T follicular helper cell (primary cell): ENCODE measurements at regions not wholly inside any gene's neighbourhood (a gene's known extent, or its start where the extent isn't known, plus 50 kb on each side); places are given as distances from the start of the nearest gene placed in this dataset.
"Not testable (repeated sequence)": the region's sequence is repeated elsewhere in the genome, so short reads cannot be mapped to it uniquely, and the experiment has no call there.

Experiments used
- DNase-seq: peaks from one replicate; pipeline ENCODE4 v3.0.0-alpha.2; 2020; ENCODE audit warnings: low read depth

GRCh38 chr9:20238921-20239320 lies 383.4 kb downstream of the MLLT3 start:
- DNase-seq = no peak

- no peak for DNase-seq
These were observed 384.6 kb downstream of the MLLT3 start for GRCh38 chr9:20237686-20238085.

GRCh38 chr9:20236676-20237075 lies 385.6 kb downstream of the MLLT3 start:
- no peak for DNase-seq

- not testable (repeated sequence) for DNase-seq
These were observed 387.1 kb downstream of the MLLT3 start for GRCh38 chr9:20235206-20235605.

- no peak for DNase-seq
These were observed 394.2 kb downstream of the MLLT3 start for GRCh38 chr9:20228096-20228495.

GRCh38 chr9:20227166-20227874 lies 395.0 kb downstream of the MLLT3 start:
- DNase-seq = no peak

GRCh38 chr9:20226345-20226744 lies 396.0 kb downstream of the MLLT3 start:
- DNase-seq = no peak

- no peak for DNase-seq
These were observed 396.5 kb downstream of the MLLT3 start for GRCh38 chr9:20225826-20226225.

GRCh38 chr9:20224756-20225155 lies 397.5 kb downstream of the MLLT3 start:
- no peak for DNase-seq

- no peak for DNase-seq
These were observed 402.0 kb downstream of the MLLT3 start for GRCh38 chr9:20220286-20220685.

- DNase-seq = no peak
These were observed 402.9 kb downstream of the MLLT3 start for GRCh38 chr9:20219437-20219836.

GRCh38 chr9:20217596-20217995 lies 404.7 kb downstream of the MLLT3 start:
- DNase-seq = no peak

- no peak for DNase-seq
These were observed 405.9 kb downstream of the MLLT3 start for GRCh38 chr9:20216438-20216837.

GRCh38 chr9:20215552-20215951 lies 406.7 kb downstream of the MLLT3 start:
- no peak for DNase-seq

GRCh38 chr9:20212806-20213205 lies 409.5 kb downstream of the MLLT3 start:
- DNase-seq = no peak

- peak; percentile 10 for DNase-seq
These were observed 412.6 kb downstream of the MLLT3 start for GRCh38 chr9:20209391-20210340.

GRCh38 chr9:20208961-20209371 lies 413.3 kb downstream of the MLLT3 start:
- DNase-seq = no peak

- DNase-seq = no peak
These were observed 414.1 kb downstream of the MLLT3 start for GRCh38 chr9:20208226-20208625.

- DNase-seq = no peak
These were observed 415.1 kb downstream of the MLLT3 start for GRCh38 chr9:20207176-20207575.

- DNase-seq = no peak
These were observed 416.5 kb downstream of the MLLT3 start for GRCh38 chr9:20205821-20206220.

- no peak for DNase-seq
These were observed 412.2 kb upstream of the SLC24A2 start for GRCh38 chr9:20200991-20201431.

- no peak for DNase-seq
These were observed 411.7 kb upstream of the SLC24A2 start for GRCh38 chr9:20200581-20200980.

- DNase-seq = no peak
These were observed 410.3 kb upstream of the SLC24A2 start for GRCh38 chr9:20199111-20199510.
